LNCAP (cell line): ENCODE measurements at regions not wholly inside any gene's neighbourhood (a gene's known extent, or its start where the extent isn't known, plus 50 kb on each side); places are given as distances from the start of the nearest gene placed in this dataset.

Experiments used
- CTCF ChIP-seq: fragments of 450-650 bp; IDR thresholded peaks from 2 replicates; pipeline ENCODE4 v1.5.1; 2017; ENCODE audit warnings: mild to moderate bottlenecking

GRCh38 chr11:92854162-92854561 is 115.3 kb upstream of the MTNR1B start:
- no peak for TF ChIP-seq CTCF

- no peak for TF ChIP-seq CTCF
These were observed 114.5 kb upstream of the MTNR1B start for GRCh38 chr11:92854952-92855351.

GRCh38 chr11:92855607-92856405 is 113.6 kb upstream of the MTNR1B start:
- no peak for TF ChIP-seq CTCF

GRCh38 chr11:92857407-92857806 is 112.0 kb upstream of the MTNR1B start:
- TF ChIP-seq CTCF, result no peak

GRCh38 chr11:92859156-92859690 is 110.2 kb upstream of the MTNR1B start:
- TF ChIP-seq CTCF, result no peak

DNA sequence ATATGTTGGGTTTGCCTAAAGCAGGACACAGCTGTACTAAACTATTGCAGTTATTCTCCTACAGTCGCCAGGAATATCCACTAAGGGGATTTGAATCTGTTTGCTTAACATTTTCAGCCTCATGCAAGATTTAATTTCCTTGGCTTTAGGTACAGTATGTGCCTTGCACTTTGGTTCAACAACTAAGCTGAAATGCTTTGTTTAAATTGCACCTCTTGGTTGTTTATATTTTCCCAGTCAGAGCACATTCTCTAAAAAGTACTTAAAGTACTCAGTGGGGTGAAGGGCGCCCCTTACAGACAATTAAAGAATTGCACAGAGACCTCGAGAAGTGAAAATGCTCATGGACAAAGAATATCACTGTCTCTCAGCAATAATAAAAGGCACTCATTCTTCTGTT is 107.8 kb upstream of the MTNR1B start:
- no peak; the same call in 1 of the 2 replicates for TF ChIP-seq CTCF

DNA sequence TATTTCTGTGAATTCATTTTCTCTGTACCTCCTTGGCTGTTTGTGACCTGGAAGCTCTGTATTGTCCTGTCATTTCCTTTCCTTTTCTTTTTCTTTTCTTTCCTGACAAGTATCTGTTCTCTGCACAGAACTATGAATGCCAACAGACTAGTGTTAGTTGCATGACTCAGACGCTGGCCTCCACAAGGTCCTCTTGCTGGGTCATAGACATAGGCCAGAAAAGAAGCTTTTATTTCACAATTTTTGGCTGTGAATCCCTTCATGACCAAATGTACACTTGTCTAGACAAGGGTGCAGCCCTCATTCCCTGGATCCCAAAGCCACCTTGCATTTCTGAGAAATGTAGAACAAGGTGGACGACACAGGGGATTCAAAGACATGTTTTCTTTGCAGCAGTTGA is 104.1 kb upstream of the MTNR1B start:
- TF ChIP-seq CTCF, result no peak
